Left lung (tissue), 4 donors: ENCODE measurements at regions not wholly inside any gene's neighbourhood (a gene's known extent, or its start where the extent isn't known, plus 50 kb on each side); places are given as distances from the start of the nearest gene placed in this dataset.

Experiments used
- ATAC-seq: fragments of 200-7000 bp; cut with Tn5 transposase; one replicate; pipeline ENCODE4 v1.9.1; 2020; ENCODE audit warnings: moderate library complexity
- DNase-seq, 4 donors: peaks; one replicate each; pipeline ENCODE4 v3.0.0-alpha.2; 2013 to 2020
- H3K27ac ChIP-seq, 2 donors: fragments of 200-600 bp; sonication (generic) in 1 of 2; one replicate each; pipeline versions ENCODE4 v1.5.0 to v1.8.0; 2020 to 2021
- H3K27me3 ChIP-seq, 2 donors: fragments of 200-600 bp; sonication (generic) in 1 of 2; one replicate each; pipeline versions ENCODE4 v1.5.0 to v1.8.0; 2020 to 2021
- H3K36me3 ChIP-seq, 2 donors: fragments of 200-600 bp; sonication (generic) in 1 of 2; one replicate each; pipeline versions ENCODE4 v1.5.0 to v1.8.0; 2020 to 2021
- H3K4me1 ChIP-seq, 2 donors: fragments of 200-600 bp; one replicate each; pipeline ENCODE4 v1.8.0; 2021
- H3K4me3 ChIP-seq, 2 donors: fragments of 200-600 bp; sonication (generic) in 1 of 2; one replicate each; pipeline versions ENCODE4 v1.5.0 to v1.8.0; 2020 to 2021; ENCODE audit warnings: mild to moderate bottlenecking in 1 of 2
- H3K9me3 ChIP-seq, 2 donors: fragments of 200-600 bp; sonication (generic) in 1 of 2; one replicate each; pipeline versions ENCODE4 v1.5.0 to v1.8.0; 2020 to 2021
- intact Hi-C, 2 donors: fragments of 100-400 bp; cut with DNase I; formaldehyde crosslinking; loops; one replicate each; pipeline versions ENCODE4 v1.11.2 to v1.14.2; 2022
- TF ChIP-seq, protein P1 (sequence below), 2 donors: fragments of 200-600 bp; sonication (generic) in 1 of 2; IDR thresholded peaks; one replicate each; pipeline versions ENCODE4 v1.5.0 to v1.8.0; 2021; ENCODE audit warnings: antibody characterized with exemption in 2 of 2
- donor health status: DM: no; HTN: yes; CAD: no.
- donor health status: DM: no; HTN: no; CAD: no.

DNA sequence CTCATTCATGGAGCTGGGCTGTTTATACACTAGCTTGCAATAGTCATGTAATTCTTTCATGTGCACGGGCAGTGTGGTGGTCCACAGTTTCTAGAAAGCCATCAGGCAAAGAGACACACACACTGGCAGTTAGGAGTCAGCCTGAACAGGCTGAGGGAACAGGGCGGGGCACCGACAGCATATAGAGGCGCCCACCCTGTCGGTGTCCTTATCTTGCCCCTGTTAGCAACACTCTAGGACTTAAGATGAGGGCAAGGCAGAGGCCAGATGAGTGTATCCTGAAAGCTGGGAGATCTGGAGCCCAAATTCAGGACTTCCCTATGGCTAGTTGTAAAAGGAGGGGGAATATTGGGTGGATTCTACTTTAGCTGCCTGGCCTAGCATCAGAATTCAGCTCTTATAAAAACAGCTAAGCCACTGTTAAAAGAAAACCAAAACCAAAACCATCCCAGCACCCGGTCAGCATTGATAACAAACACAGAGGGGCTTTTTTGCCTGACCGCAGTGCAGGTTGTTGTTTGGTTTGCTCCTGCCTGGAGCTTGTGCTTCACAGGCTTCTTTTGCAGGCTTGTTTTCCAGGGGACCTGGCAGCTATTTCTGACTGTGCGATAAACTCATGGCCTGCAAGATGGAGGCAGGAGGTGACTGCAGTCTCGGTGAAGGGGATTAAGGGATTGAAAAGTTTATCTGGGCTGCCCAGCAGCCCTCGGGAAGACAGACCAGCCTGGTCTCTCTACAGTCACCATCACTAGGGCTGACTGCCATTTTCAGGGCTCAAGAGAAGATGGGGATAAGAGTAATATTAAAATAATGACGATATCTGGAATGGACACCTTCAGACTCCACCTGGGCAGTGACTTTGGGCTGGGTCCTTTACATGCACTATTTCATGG is 638.9 kb downstream of the MID1IP1 start:
- DNase-seq: no peak
- Histone ChIP-seq H3K4me3 (no peak overlapping the region), H3K4me1 (no peaks in the 10 kb centered on the region), H3K27ac (no peak overlapping the region), H3K9me3 (no peaks in the 10 kb centered on the region), H3K36me3 (no peaks in the 10 kb centered on the region), H3K27me3 (no peaks in the 10 kb centered on the region)
- no peak for ATAC-seq
- TF ChIP-seq, protein P1, sequence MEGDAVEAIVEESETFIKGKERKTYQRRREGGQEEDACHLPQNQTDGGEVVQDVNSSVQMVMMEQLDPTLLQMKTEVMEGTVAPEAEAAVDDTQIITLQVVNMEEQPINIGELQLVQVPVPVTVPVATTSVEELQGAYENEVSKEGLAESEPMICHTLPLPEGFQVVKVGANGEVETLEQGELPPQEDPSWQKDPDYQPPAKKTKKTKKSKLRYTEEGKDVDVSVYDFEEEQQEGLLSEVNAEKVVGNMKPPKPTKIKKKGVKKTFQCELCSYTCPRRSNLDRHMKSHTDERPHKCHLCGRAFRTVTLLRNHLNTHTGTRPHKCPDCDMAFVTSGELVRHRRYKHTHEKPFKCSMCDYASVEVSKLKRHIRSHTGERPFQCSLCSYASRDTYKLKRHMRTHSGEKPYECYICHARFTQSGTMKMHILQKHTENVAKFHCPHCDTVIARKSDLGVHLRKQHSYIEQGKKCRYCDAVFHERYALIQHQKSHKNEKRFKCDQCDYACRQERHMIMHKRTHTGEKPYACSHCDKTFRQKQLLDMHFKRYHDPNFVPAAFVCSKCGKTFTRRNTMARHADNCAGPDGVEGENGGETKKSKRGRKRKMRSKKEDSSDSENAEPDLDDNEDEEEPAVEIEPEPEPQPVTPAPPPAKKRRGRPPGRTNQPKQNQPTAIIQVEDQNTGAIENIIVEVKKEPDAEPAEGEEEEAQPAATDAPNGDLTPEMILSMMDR (IDR thresholded peaks at IDR 0.05): no peak
- intact Hi-C loops: no loop called here

DNA sequence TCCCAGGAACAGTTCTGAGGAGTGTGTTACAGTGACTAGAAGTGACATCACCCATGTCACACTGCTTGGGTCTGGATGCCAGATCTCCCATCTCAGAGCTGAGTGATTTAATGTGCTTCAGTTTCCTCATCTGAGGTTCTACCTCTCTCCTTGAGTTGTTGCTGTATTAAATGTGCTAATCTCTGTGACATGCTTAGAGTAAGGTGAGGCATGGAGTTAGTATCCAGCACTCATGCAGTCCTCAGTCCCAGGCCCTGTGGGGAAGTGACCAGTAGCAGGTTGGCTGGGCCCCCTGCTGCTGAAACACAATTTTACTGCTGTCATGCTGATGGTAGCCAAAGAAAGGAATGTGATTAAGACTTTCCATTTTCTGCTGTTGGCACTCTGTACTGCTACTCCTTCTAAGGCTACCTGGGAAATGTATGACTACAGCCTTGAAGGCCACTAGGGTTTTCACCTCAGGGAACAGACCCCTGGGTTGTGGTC is 639.6 kb downstream of the MID1IP1 start:
- H3K9me3 ChIP-seq: no peaks in the 10 kb centered on the region
- TF ChIP-seq, protein P1 (IDR thresholded peaks at IDR 0.05): no peak
- no peak overlapping the region for H3K27ac ChIP-seq
- DNase-seq: no peak
- H3K4me1 ChIP-seq: no peaks in the 10 kb centered on the region
- no peaks in the 10 kb centered on the region for H3K36me3 ChIP-seq
- H3K4me3 ChIP-seq: no peak overlapping the region
- H3K27me3 ChIP-seq: no peaks in the 10 kb centered on the region
- intact Hi-C loops: no loop called here
- no peak for ATAC-seq

DNA sequence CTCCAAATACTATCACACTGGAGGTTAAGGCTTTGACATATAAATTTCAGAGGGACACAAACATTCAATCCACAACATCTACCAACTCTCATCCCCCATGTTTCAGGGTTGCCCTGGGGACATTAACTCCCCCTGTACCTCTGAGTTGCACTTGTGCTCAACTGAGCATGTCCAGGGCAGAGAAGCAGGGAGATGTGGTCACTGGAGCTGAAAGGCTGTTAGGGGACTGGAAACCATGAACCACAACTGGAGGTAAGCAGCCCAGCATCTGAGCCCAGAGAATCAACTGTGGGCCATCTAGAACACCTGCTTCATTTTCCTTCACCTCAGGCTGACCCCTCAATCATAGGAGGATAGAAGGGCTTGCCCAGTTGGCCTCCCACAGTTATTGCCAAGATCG is 641.1 kb downstream of the MID1IP1 start:
- no peaks in the 10 kb centered on the region for H3K4me1 ChIP-seq
- intact Hi-C loops: no loop called here

DNA sequence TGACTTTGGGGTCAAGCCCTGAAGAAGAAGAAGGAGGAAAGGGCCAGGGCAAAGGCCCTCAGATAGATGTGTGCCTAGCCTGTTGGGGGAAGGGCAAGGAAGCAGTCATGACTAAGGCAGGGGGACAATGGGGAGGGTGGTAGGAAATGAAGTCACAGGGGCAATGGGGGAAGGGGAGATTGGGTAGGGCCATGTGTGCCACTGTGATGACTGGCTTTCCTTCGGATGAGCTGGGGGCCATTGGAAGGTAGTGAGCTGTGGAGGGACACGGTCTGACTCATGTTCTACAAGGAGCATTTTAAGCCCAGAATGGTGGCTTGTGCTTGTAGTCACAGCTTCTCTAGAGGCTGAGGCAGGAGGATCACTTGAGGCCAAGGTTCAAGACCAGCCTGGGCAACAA is 642.0 kb downstream of the MID1IP1 start:
- ATAC-seq: no peak
- Histone ChIP-seq H3K9me3 (no peaks in the 10 kb centered on the region), H3K27me3 (no peaks in the 10 kb centered on the region), H3K27ac (no peak overlapping the region), H3K36me3 (no peaks in the 10 kb centered on the region), H3K4me1 (no peaks in the 10 kb centered on the region), H3K4me3 (no peak overlapping the region)
- TF ChIP-seq, protein P1 (IDR thresholded peaks at IDR 0.05): no peak
- intact Hi-C loops: no loop called here
- DNase-seq: no peak

More for the DNA sequence above, 641.1 kb downstream of the MID1IP1 start:
- Histone ChIP-seq H3K4me3 (no peak overlapping the region), H3K36me3 (no peaks in the 10 kb centered on the region), H3K9me3 (no peaks in the 10 kb centered on the region), H3K27ac (no peak overlapping the region), H3K27me3 (no peaks in the 10 kb centered on the region)
- TF ChIP-seq, protein P1 (IDR thresholded peaks at IDR 0.05): no peak
- DNase-seq (no peak), ATAC-seq (no peak)

DNA sequence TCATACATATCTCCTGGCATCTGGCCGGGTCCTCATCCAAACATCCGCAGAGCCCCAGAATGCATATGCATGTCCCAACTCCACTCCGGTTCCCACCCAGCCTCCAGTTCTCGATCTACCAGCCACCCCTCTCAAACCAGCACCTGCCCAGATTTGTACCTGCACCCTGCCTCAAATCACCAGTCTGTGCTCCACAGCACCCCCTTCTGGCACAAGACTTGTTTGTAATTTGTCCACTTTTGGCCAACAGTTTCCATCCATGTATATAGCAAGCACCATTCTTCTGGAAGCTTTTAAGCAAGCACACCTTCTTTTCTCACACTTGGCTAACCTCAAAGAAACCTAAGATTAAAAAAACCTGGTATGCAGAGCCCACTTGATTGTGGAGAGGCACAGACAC is 644.1 kb downstream of the MID1IP1 start:
- no peaks in the 10 kb centered on the region for H3K4me1 ChIP-seq
- intact Hi-C loops: no loop called here
- H3K9me3 ChIP-seq: no peaks in the 10 kb centered on the region
- peak; percentile 22 for ATAC-seq
- DNase-seq: no peak
- H3K27me3 ChIP-seq: no peaks in the 10 kb centered on the region
- no peak overlapping the region for H3K4me3 ChIP-seq
- TF ChIP-seq, protein P1 (IDR thresholded peaks at IDR 0.05): peak in 1 of 2 donors; percentile 13
- H3K36me3 ChIP-seq: no peaks in the 10 kb centered on the region
- H3K27ac ChIP-seq: no peak overlapping the region
